Esophagus (tissue), 2 donors: ENCODE measurements at regions not wholly inside any gene's neighbourhood (a gene's known extent, or its start where the extent isn't known, plus 50 kb on each side); places are given as distances from the start of the nearest gene placed in this dataset.

Experiments used
- H3K27ac ChIP-seq, 2 donors: one replicate each; pipeline ENCODE4 v1.5.1; 2013; ENCODE audit warnings: low read depth in 2 of 2, mild to moderate bottlenecking in 2 of 2, inconsistent platforms in 1 of 2, low read length in 1 of 2, moderate library complexity in 1 of 2
- H3K27me3 ChIP-seq, 2 donors: one replicate each; pipeline ENCODE4 v1.6.1; 2013; ENCODE audit warnings: low read length in 2 of 2, control low read depth in 1 of 2, mild to moderate bottlenecking in 1 of 2; ENCODE audit not compliant: insufficient read depth in 2 of 2, control insufficient read depth in 1 of 2
- H3K36me3 ChIP-seq, 2 donors: one replicate each; pipeline ENCODE4 v1.6.1; 2013; ENCODE audit warnings: low read length in 1 of 2; ENCODE audit not compliant: control insufficient read depth in 2 of 2, insufficient read depth in 2 of 2
- H3K4me1 ChIP-seq, 2 donors: one replicate each; pipeline ENCODE4 v1.6.1; 2013; ENCODE audit warnings: low read length in 1 of 2; ENCODE audit not compliant: control insufficient read depth in 2 of 2, insufficient read depth in 2 of 2
- H3K4me3 ChIP-seq, 2 donors: one replicate each; pipeline ENCODE4 v1.5.1; 2013; ENCODE audit warnings: low read length in 2 of 2, mild to moderate bottlenecking in 2 of 2, low read depth in 1 of 2, moderate library complexity in 1 of 2
- H3K9me3 ChIP-seq, 2 donors: one replicate each; pipeline ENCODE4 v1.6.1; 2013; ENCODE audit warnings: mild to moderate bottlenecking in 2 of 2, low read depth in 1 of 2, low read length in 1 of 2, moderate library complexity in 1 of 2; ENCODE audit not compliant: control insufficient read depth in 2 of 2, insufficient read depth in 1 of 2
- WGBS, 2 donors: extraction: QIAGEN DNeasy Blood & Tissue Kit; methylation state at CpG; one replicate each; pipeline ENCODE4 v1.1.7; 2013; 5-methylcytosine and 5-hydroxymethylcytosine counted together
- donor health status: healthy with polysubstance abuse.
- donor health status: Bipolar disorder and iron deficiency.

DNA sequence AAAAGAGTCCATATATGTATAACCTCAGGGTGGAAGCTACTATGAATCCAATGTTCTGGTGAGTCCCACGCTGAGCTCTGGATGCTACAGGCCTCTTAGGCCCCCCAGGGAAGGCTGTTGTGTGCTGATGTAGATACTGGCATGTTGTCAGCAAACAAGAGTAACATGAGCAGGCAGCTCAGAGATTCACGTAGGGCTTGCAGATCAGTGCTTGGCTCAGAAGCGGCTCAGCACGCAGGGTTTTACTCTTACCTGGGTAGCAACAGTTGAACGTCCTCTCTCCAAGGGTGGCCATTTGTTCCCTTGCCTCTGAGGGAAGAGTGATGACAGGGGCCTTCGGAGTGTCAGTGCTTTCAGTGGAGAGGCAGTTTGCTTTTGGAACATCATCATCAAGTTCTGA lies 93.4 kb downstream of the ZFP64 start:
- Histone ChIP-seq H3K4me3 (no peak overlapping the region), H3K27me3 (no peaks in the 10 kb centered on the region), H3K4me1 (no peaks in the 10 kb centered on the region), H3K36me3 (no peaks in the 10 kb centered on the region), H3K27ac (no peak overlapping the region), H3K9me3 (no peaks in the 10 kb centered on the region)
- 87 to 90% methylated on average over 6 of the region's 6 CpGs for WGBS, 2 donors

DNA sequence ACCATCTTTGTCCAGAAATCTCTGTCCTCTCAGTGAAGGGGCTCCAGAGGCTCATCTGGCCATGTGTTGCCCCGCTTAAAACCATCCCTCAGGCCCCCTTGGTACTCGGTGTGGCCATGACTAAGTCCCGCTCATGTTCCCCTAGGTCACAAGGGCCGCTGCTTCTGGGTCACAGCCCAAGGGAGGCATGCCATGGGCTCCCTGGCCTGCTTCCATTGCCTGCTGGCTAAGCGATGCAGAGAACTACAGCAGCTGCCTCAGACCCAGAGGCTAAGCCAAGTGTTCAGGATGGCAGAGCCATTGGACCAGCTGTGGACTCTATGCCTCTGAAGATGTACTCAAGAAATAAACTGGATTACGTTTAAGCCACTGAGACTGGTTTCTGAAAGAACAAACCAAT lies 95.5 kb downstream of the ZFP64 start:
- Histone ChIP-seq H3K9me3 (no peaks in the 10 kb centered on the region), H3K27me3 (no peaks in the 10 kb centered on the region), H3K27ac (no peak overlapping the region), H3K4me1 (no peaks in the 10 kb centered on the region), H3K36me3 (no peaks in the 10 kb centered on the region), H3K4me3 (no peak overlapping the region)
- WGBS, 2 donors = 86 to 87% methylated on average over 6 of the region's 6 CpGs

DNA sequence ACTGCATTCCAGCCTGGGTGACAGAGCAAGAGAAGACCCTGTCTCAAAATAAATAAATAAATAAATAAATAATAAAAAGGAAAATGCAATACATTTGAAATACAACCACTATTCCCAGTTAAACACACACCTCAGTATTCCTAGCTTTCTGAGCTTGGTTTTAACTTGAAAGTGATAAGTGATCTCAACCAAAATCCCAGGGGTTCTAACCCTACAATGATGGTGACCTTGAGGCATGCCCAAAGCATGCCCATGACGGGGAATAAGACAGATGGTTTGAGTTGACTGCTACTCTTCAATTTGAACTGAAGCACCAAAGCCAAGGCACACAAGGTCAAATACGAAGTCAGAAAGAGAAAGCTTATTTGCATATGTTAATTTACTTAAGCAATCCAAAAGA lies 96.9 kb downstream of the ZFP64 start:
- H3K36me3 ChIP-seq = no peaks in the 10 kb centered on the region
- no peak overlapping the region for H3K4me3 ChIP-seq
- H3K9me3 ChIP-seq = no peaks in the 10 kb centered on the region
- WGBS, 2 donors = 87 to 90% methylated on average over 2 of the region's 2 CpGs
- H3K4me1 ChIP-seq = no peaks in the 10 kb centered on the region
- no peaks in the 10 kb centered on the region for H3K27me3 ChIP-seq
- no peak overlapping the region for H3K27ac ChIP-seq

DNA sequence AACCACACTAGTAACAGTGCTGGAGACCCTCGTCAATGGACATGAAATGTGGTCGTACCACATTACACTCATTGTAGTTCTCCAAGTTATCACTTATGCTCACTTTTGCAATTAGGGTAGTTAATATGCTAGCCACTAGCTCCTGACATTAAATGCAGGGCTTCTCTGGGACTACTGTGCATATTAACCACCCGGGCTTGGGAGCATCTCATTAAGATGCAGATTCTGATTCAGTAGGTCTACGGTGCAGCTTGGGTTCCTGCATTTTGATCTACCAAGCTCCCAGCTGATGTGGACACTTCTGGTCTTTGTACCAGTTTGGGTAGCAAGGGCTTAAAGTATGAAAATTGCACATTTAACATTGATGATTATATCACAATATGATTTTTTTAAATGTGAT lies 98.0 kb downstream of the ZFP64 start:
- H3K36me3 ChIP-seq = peaks cover 0 to under 1% of the 10 kb centered on the region in 2 donors
- WGBS, 2 donors = 90 to 92% methylated on average over 4 of the region's 4 CpGs
- no peaks in the 10 kb centered on the region for H3K4me1 ChIP-seq
- H3K4me3 ChIP-seq = no peak overlapping the region
- H3K9me3 ChIP-seq = no peaks in the 10 kb centered on the region
- H3K27ac ChIP-seq = no peak overlapping the region
- no peaks in the 10 kb centered on the region for H3K27me3 ChIP-seq

DNA sequence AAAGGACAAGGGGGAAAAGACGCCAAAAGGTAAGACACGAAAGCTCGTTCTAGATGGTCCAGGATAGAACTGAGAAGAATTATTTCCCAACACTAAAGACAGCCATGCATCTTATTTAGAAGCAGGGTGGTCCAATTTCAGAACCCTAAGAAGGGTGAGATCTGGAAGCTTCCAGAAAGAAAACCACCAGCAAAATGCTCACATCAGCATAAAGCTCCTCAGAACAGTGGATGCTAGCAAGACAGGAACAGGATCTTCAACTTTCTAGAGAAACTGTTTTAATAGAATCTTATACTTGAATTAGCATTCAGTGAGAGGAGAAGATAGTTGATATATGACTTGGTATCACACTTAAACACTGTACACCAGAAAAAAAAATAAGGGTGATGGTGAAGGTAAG lies 101.5 kb downstream of the ZFP64 start:
- Histone ChIP-seq H3K36me3 (peaks cover 2 to 5% of the 10 kb centered on the region in 2 donors), H3K27ac (no peak overlapping the region), H3K27me3 (no peaks in the 10 kb centered on the region), H3K4me1 (no peaks in the 10 kb centered on the region), H3K4me3 (no peak overlapping the region), H3K9me3 (peaks cover 2 to 3% of the 10 kb centered on the region in 2 donors)
- 93 to 98% methylated on average over 3 of the region's 3 CpGs for WGBS, 2 donors

DNA sequence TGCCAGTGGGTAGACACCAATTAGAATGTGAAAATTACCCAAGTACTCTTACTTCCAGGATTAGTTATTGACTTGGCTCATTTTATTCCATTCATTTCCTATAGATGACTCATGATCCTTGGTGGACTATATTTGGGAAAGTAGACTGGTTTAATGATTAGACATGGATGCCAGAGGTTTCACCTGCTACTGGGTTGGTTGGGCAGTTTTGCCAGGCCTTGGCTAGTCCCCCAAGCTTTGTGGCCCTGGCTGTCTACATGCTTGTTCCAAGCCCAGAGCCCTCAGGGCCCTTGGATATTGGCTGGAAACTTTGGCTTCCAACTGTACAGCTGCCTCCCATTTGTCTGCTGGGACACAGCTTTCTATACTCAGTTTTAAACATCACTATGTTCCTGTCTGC lies 104.1 kb downstream of the ZFP64 start:
- Histone ChIP-seq H3K4me1 (no peaks in the 10 kb centered on the region), H3K36me3 (peaks cover 2 to 11% of the 10 kb centered on the region in 2 donors), H3K4me3 (no peak overlapping the region), H3K27me3 (no peaks in the 10 kb centered on the region), H3K9me3 (peaks cover 2 to 3% of the 10 kb centered on the region in 2 donors), H3K27ac (no peak overlapping the region)

DNA sequence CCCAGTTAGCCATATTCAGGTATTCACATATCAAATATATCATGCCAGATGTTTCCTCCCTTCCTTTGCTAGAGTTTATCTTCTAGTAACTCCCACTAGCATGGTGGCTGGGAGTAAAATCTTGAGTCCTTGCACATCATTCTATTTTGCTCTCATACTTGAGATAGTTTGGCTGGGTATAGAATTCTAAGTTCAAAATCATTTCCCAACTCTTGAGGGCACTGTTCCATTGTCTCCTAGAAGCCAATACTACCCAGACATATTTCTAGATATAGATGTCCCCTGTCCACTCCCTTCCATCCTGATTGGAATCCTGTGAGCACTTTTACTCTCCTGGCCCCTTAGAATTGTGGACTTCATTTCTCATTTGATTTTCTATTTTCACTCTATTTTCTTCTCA lies 104.7 kb downstream of the ZFP64 start:
- Histone ChIP-seq H3K4me3 (no peak overlapping the region), H3K27ac (no peak overlapping the region), H3K4me1 (no peaks in the 10 kb centered on the region), H3K9me3 (peaks cover 2 to 3% of the 10 kb centered on the region in 2 donors), H3K36me3 (peaks cover 2 to 11% of the 10 kb centered on the region in 2 donors), H3K27me3 (no peaks in the 10 kb centered on the region)

DNA sequence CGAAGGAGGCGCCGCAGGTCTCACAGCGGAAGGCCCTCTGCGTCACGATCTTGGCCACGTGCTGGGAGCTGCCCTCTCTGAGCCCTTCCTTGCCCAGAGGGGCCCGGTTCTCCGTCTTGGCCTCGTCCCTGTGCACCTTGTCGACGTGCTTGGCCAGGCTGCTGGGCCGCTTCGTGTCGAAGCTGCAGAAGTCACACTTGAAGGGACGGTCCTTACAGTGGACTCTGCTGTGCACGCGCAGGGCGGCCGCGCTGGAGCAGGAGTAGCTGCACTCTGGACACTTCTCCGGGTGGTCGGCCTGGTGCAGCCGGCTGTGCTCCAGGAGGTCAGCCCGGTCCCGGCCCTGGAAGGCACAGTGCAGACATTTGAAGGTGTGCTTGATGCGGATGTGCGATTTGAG lies 106.9 kb downstream of the ZFP64 start:
- Histone ChIP-seq H3K36me3 (peaks cover 2 to 11% of the 10 kb centered on the region in 2 donors), H3K4me1 (no peaks in the 10 kb centered on the region), H3K27ac (no peak overlapping the region), H3K4me3 (no peak overlapping the region), H3K27me3 (no peaks in the 10 kb centered on the region), H3K9me3 (peaks cover 2 to 3% of the 10 kb centered on the region in 2 donors)
- WGBS, 2 donors = 93 to 94% methylated on average over 28 of the region's 28 CpGs

DNA sequence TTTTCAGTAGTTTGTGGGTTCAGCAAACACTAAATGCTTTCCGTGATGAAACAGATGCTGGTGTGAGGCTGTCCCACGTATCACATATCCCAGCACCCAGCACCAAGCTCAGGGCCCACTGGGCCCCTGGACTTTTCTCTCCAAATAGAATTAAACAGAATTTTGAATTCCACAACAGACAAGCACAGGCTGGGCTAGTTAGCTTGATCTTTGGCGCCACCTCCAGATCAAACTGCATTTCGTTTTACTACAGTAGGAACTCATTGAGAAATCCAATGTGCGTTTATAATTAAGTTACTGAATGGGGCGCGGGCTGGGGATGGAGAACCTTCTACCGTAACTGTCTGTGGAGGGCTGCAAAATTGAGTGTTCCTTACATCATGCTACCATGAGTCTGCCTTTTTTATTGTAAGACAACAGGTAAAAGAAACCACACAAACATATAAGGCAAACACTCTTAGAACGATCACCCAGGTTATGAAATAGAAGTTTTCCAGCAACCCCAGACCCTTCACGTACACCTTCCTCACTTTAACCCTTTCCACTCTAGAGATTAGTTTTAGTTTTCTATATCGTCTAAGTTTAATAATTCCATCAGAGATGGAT lies 107.8 kb downstream of the ZFP64 start:
- Histone ChIP-seq H3K27me3 (no peaks in the 10 kb centered on the region), H3K4me1 (no peaks in the 10 kb centered on the region), H3K4me3 (no peak overlapping the region), H3K36me3 (peaks cover 2 to 11% of the 10 kb centered on the region in 2 donors), H3K27ac (no peak overlapping the region), H3K9me3 (peaks cover 2 to 3% of the 10 kb centered on the region in 2 donors)
- 44 to 47% methylated on average over 11 of the region's 11 CpGs for WGBS, 2 donors

DNA sequence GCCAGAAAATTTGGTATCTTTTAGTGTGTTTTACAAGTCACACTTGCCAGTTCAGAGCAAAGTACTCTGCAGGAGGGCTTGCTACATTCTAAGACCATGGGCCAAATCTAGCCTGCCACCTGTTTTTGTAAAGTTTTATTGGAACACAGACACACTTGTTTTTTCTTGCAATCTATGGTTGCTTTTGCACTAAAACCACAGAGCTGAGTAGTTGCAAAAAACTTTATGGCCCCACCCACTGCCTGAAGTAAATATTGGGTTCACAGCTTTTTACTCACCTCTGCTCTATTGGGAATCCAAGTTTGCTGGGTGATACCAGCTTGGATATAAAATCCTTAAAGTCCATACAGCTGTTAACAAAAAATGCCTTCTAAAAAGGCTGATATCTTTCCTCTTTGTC lies 109.0 kb downstream of the ZFP64 start:
- no peak overlapping the region for H3K27ac ChIP-seq
- H3K36me3 ChIP-seq = peaks cover 1 to 6% of the 10 kb centered on the region in 2 donors
- no peak overlapping the region for H3K4me3 ChIP-seq
- H3K4me1 ChIP-seq = no peaks in the 10 kb centered on the region
- H3K27me3 ChIP-seq = no peaks in the 10 kb centered on the region
- peaks cover 2% of the 10 kb centered on the region in 2 donors for H3K9me3 ChIP-seq
